WERI-Rb-1 (cell line): ENCODE measurements at regions not wholly inside any gene's neighbourhood (a gene's known extent, or its start where the extent isn't known, plus 50 kb on each side); places are given as distances from the start of the nearest gene placed in this dataset.

ENCODE experiments used
- DNase-seq: peaks from one replicate; pipeline ENCODE4 v3.0.0-alpha.2; 2020
- H3K27ac ChIP-seq: fragments of 250-450 bp; sonication (Bioruptor Pico); 2 replicates; pipeline ENCODE4 v1.5.1; 2020; ENCODE audit warnings: mild to moderate bottlenecking, moderate library complexity
- H3K27me3 ChIP-seq: fragments of 250-450 bp; sonication (Bioruptor Pico); 2 replicates; pipeline ENCODE4 v1.5.1; 2021; ENCODE audit warnings: mild to moderate bottlenecking, low read depth, moderate library complexity; ENCODE audit not compliant: insufficient read depth, severe bottlenecking
- H3K36me3 ChIP-seq: fragments of 250-450 bp; sonication (Bioruptor Pico); 2 replicates; pipeline ENCODE4 v1.5.1; 2020; ENCODE audit warnings: mild to moderate bottlenecking, moderate library complexity
- H3K4me3 ChIP-seq: 2 replicates; pipeline ENCODE4 v1.5.1; 2011; ENCODE audit warnings: low read depth, mild to moderate bottlenecking, control low read depth, low read length
- H3K9me3 ChIP-seq: fragments of 250-450 bp; sonication (Bioruptor Pico); 2 replicates; pipeline ENCODE4 v1.5.1; 2021; ENCODE audit warnings: mild to moderate bottlenecking, moderate library complexity; ENCODE audit not compliant: severe bottlenecking
- TF ChIP-seq, protein P1 (sequence below): IDR thresholded peaks from 2 replicates; pipeline ENCODE4 v1.5.1; 2011; ENCODE audit warnings: low read depth, mild to moderate bottlenecking, control low read depth, inconsistent platforms, low read length

DNA sequence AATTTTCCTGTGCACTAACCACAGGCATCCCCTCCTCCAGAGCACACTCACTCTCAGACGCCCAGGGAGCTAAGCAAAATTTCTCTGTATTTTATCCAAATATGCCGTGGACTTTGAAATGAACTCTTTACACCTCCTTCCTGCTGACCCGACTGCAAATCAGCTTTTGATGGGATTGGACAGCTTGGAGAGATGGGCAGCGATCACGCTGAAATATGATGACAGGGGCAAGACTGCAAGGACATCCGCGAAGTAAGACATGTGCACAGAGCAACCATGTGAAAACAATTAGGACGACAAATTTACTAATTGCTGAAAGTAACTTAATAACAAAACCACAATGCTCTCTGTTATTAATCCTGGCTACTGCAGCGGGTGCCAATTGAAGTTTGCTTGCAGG lies 64.6 kb upstream of the CLDN14 start:
- no peak for DNase-seq
- TF ChIP-seq, protein P1, sequence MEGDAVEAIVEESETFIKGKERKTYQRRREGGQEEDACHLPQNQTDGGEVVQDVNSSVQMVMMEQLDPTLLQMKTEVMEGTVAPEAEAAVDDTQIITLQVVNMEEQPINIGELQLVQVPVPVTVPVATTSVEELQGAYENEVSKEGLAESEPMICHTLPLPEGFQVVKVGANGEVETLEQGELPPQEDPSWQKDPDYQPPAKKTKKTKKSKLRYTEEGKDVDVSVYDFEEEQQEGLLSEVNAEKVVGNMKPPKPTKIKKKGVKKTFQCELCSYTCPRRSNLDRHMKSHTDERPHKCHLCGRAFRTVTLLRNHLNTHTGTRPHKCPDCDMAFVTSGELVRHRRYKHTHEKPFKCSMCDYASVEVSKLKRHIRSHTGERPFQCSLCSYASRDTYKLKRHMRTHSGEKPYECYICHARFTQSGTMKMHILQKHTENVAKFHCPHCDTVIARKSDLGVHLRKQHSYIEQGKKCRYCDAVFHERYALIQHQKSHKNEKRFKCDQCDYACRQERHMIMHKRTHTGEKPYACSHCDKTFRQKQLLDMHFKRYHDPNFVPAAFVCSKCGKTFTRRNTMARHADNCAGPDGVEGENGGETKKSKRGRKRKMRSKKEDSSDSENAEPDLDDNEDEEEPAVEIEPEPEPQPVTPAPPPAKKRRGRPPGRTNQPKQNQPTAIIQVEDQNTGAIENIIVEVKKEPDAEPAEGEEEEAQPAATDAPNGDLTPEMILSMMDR, result no peak
- no peaks in the 10 kb centered on the region for H3K9me3 ChIP-seq
- H3K27ac ChIP-seq, result no peak overlapping the region
- no peak overlapping the region for H3K4me3 ChIP-seq
- no peaks in the 10 kb centered on the region for H3K27me3 ChIP-seq
- H3K36me3 ChIP-seq, result no peaks in the 10 kb centered on the region

DNA sequence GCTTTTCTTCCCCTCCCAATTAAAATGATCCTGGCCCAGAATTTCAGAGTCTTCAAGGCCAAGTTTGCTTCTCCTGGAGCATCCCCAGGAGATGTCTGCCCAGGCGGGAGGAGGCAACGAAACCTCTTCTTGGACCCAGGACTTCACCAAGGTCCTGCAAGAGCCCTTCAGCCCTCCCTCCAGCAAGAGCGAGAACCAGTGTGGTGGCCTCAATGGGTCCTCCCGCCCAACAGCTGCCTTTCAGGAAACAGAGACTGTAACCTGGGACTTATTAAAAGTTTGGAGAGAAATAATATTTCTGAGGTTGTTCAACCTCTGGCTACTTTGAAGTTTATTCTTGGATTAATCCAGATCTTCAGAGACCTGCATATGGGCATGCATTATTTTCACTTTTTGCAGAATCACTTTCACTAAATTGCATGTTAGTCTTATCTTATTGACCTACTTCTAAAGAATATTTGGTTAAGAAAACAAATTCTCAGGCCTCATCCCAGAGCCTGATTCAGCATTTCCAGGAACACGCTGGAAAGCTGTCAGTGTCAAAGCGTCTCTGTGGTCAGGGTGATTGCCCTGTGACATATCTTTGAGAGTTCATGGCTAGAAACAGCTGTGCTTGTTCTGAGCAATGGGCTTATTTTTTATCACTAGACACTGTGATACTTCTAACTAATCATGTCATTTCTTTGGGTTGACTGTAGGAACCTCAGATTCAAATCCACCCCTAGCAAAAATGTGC lies 66.0 kb upstream of the CLDN14 start:
- TF ChIP-seq, protein P1, result no peak
- Histone ChIP-seq H3K9me3 (no peaks in the 10 kb centered on the region), H3K27ac (no peak overlapping the region), H3K4me3 (no peak overlapping the region), H3K27me3 (no peaks in the 10 kb centered on the region), H3K36me3 (no peaks in the 10 kb centered on the region)
- no peak for DNase-seq

DNA sequence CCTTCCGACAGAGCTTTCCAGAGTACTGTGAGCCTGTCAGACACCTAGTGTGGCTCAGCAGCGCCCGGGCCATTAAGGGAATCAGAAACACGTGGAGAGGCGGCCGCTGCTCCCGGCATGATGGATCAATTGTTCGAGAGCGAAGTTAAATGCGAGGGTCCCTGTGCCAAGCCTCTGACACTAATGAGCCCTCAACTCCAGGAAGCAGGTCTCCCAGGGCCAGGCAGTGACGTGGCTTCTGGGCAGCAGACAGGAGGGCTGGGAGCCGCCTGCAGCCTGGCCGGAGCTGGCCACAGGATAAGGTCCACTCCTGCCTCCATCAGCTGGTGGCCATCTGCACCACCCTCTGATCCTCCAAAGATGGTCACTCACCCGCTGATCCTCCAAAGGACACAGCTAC lies 67.5 kb upstream of the CLDN14 start:
- Histone ChIP-seq H3K27me3 (no peaks in the 10 kb centered on the region), H3K27ac (no peak overlapping the region), H3K36me3 (no peaks in the 10 kb centered on the region), H3K9me3 (no peaks in the 10 kb centered on the region), H3K4me3 (no peak overlapping the region)
- DNase-seq, result no peak
- TF ChIP-seq, protein P1, result no peak

DNA sequence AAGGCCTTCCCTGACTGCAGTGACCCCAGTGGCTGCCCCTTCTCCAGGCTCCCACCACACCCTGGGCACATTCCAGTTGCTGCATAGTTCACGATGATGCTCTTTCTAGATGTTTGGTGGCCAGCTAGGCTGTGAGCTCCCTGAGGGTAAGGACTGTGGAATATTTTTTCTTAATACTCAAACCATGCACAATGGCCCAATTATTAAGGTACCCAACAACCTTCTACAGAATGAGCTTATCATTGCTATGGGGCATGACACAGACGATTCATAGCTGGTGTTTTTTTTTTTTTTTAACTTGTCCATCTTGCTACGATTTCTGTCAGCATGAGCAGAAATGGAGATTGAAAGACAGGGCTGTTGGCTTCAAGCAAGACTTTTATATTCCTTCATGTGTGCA lies 68.9 kb upstream of the CLDN14 start:
- TF ChIP-seq, protein P1, result no peak
- no peak for DNase-seq
- H3K27me3 ChIP-seq, result no peaks in the 10 kb centered on the region
- no peaks in the 10 kb centered on the region for H3K36me3 ChIP-seq
- no peak overlapping the region for H3K4me3 ChIP-seq
- H3K9me3 ChIP-seq, result no peaks in the 10 kb centered on the region
- no peak overlapping the region for H3K27ac ChIP-seq

DNA sequence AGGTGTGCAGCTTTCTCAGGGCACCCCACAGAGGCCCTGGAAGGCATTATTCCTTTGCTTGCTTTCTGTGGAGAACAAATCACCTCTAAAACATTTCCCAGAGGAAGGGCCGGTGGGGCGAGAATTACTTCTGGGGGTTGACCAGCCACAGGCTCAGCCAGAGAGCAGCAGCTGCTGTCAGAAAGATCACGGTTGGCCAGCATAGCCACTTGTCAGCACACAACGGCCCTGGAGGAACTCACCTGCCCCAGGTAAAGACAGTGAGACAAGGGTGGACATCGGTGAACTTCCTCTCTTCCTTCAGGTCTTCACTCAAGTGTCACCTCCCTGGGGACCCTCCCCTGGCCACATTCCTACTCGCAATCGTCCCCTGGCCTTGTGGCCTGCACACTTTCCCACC lies 69.5 kb upstream of the CLDN14 start:
- no peak for DNase-seq
- Histone ChIP-seq H3K27ac (no peak overlapping the region), H3K9me3 (no peaks in the 10 kb centered on the region), H3K4me3 (no peak overlapping the region), H3K27me3 (no peaks in the 10 kb centered on the region), H3K36me3 (no peaks in the 10 kb centered on the region)
- TF ChIP-seq, protein P1, result no peak

DNA sequence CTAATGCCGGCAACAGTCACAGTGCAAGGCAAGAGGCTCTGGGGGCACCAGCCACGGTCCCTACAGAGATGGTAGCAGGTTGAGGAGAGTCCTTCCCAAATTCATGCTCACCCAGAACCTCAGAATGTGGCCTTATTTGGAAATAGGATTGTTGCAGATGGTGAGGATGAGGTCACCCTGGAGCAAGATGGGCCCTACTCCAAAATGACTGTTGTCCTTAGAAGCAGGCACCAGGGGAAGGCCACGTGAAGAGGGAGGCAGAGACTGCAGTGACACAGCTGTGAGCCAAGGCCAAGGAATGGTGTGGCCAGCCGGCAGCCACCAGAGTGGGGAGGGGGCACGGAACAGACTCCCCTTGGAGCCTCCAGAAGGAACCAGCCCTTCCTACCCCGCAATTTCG lies 70.8 kb upstream of the CLDN14 start:
- H3K27me3 ChIP-seq, result no peaks in the 10 kb centered on the region
- TF ChIP-seq, protein P1, result no peak

More for the DNA sequence above, 70.8 kb upstream of the CLDN14 start:
- H3K36me3 ChIP-seq, result no peaks in the 10 kb centered on the region
- no peak overlapping the region for H3K4me3 ChIP-seq
- H3K9me3 ChIP-seq, result no peaks in the 10 kb centered on the region
- no peak for DNase-seq
- H3K27ac ChIP-seq, result no peak overlapping the region
